ENCODE measurements at regions not wholly inside any gene's neighbourhood (a gene's known extent, or its start where the extent isn't known, plus 50 kb on each side); places are given as distances from the start of the nearest gene placed in this dataset.

GRCh38 chr14:43754838-43755237 is 752.2 kb downstream of the FSCB start:
- TF ChIP-seq, protein P1, sequence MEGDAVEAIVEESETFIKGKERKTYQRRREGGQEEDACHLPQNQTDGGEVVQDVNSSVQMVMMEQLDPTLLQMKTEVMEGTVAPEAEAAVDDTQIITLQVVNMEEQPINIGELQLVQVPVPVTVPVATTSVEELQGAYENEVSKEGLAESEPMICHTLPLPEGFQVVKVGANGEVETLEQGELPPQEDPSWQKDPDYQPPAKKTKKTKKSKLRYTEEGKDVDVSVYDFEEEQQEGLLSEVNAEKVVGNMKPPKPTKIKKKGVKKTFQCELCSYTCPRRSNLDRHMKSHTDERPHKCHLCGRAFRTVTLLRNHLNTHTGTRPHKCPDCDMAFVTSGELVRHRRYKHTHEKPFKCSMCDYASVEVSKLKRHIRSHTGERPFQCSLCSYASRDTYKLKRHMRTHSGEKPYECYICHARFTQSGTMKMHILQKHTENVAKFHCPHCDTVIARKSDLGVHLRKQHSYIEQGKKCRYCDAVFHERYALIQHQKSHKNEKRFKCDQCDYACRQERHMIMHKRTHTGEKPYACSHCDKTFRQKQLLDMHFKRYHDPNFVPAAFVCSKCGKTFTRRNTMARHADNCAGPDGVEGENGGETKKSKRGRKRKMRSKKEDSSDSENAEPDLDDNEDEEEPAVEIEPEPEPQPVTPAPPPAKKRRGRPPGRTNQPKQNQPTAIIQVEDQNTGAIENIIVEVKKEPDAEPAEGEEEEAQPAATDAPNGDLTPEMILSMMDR (conservative IDR thresholded peaks at IDR 0.05 in 1 of 2, IDR thresholded peaks at IDR 0.05 in 1 of 2; ENCODE audit: low read depth in 1 of 2, low read length in 2 of 2): no peak
- no peak for TF ChIP-seq EZH2 (IDR thresholded peaks at IDR 0.05; ENCODE audit: low read length, missing control alignments)
